ENCODE measurements at regions not wholly inside any gene's neighbourhood (a gene's known extent, or its start where the extent isn't known, plus 50 kb on each side); places are given as distances from the start of the nearest gene placed in this dataset.

- no peak for DNase-seq (ENCODE audit: low spot score)
These were observed 74.1 kb upstream of the MAP3K7 start for GRCh38 chr6:90660931-90661330.

- DNase-seq (ENCODE audit: low spot score), result no peak
These were observed 71.6 kb upstream of the MAP3K7 start for GRCh38 chr6:90658497-90658896.

GRCh38 chr6:90656325-90656724 lies 69.5 kb upstream of the MAP3K7 start:
- DNase-seq (ENCODE audit: low spot score), result no peak

- no peak for DNase-seq (ENCODE audit: low spot score)
These were observed 67.9 kb upstream of the MAP3K7 start for GRCh38 chr6:90654806-90655205.

GRCh38 chr6:90654166-90654565 lies 67.3 kb upstream of the MAP3K7 start:
- no peak for DNase-seq (ENCODE audit: low spot score)

GRCh38 chr6:90653750-90654149 lies 66.9 kb upstream of the MAP3K7 start:
- DNase-seq (ENCODE audit: low spot score), result no peak

- DNase-seq (ENCODE audit: low spot score), result no peak
These were observed 63.4 kb upstream of the MAP3K7 start for GRCh38 chr6:90650041-90650940.

- no peak for DNase-seq (ENCODE audit: low spot score)
These were observed 62.0 kb upstream of the MAP3K7 start for GRCh38 chr6:90648873-90649272.

GRCh38 chr6:90646940-90647339 lies 60.1 kb upstream of the MAP3K7 start:
- no peak for DNase-seq (ENCODE audit: low spot score)

GRCh38 chr6:90645634-90646033 lies 58.8 kb upstream of the MAP3K7 start:
- DNase-seq (ENCODE audit: low spot score), result no peak

GRCh38 chr6:90644492-90644891 lies 57.6 kb upstream of the MAP3K7 start:
- no peak for DNase-seq (ENCODE audit: low spot score)

- no peak for DNase-seq (ENCODE audit: low spot score)
These were observed 56.5 kb upstream of the MAP3K7 start for GRCh38 chr6:90643381-90643780.

- no peak for DNase-seq (ENCODE audit: low spot score)
These were observed 50.4 kb upstream of the MAP3K7 start for GRCh38 chr6:90637320-90637719.

Measured in CD4-positive, alpha-beta T cell treated with Interleukin-2 at 100 ng/mL for 4 hours (primary cell).